ENCODE measurements at regions not wholly inside any gene's neighbourhood (a gene's known extent, or its start where the extent isn't known, plus 50 kb on each side); places are given as distances from the start of the nearest gene placed in this dataset.

- Histone ChIP-seq H3K9me3 (no peaks in the 10 kb centered on the region), H3K4me3 (no peak overlapping the region), H3K36me3 (no peaks in the 10 kb centered on the region), H3K4me1 (no peaks in the 10 kb centered on the region), H3K27me3 (no peaks in the 10 kb centered on the region), H3K27ac (no peak overlapping the region)
- TF ChIP-seq CTCF (IDR thresholded peaks at IDR 0.05) (no peak), POLR2A (IDR thresholded peaks at IDR 0.05) (no peak), POLR2AphosphoS5 (IDR thresholded peaks at IDR 0.05) (no peak), EP300 (IDR thresholded peaks at IDR 0.05) (no peak)
- 92 to 99% (median 96%) methylated on average over 4 of the region's 4 CpGs for WGBS, 5 donors
- intact Hi-C loops (cut with DNase I; ENCODE audit: low total_unique reads): no loop called here
- no peak for DNase-seq
Observed at GRCh38 chr2:41119489-41119888, 667.6 kb upstream of the SLC8A1 start.

DNA sequence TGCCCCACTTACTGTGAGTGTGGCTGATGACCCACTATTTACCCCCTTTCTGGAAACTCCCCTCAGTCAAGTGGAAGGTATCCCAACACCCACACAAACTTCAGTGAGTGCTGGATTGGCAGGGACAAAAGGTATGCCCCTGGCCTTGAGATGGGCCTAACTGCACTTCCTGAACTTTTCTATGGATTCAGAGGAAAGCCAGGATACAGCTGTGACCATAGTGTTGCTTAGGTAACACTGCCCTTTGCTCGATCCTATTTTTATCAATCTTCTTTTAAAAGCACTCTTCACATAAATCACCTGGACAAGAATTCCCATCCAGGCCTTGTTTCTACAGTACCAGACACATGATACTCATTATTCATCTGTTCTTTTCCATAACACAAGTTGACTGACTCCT lies 671.5 kb upstream of the SLC8A1 start:
- Histone ChIP-seq H3K36me3 (no peaks in the 10 kb centered on the region), H3K4me3 (no peak overlapping the region), H3K9me3 (no peaks in the 10 kb centered on the region), H3K4me1 (no peaks in the 10 kb centered on the region), H3K27ac (no peak overlapping the region), H3K27me3 (no peaks in the 10 kb centered on the region)
- DNase-seq: no peak
- no peak for TF ChIP-seq CTCF (IDR thresholded peaks at IDR 0.05)
- TF ChIP-seq EP300 (IDR thresholded peaks at IDR 0.05): no peak
- TF ChIP-seq POLR2A (IDR thresholded peaks at IDR 0.05): no peak
- no peak for TF ChIP-seq POLR2AphosphoS5 (IDR thresholded peaks at IDR 0.05)
- intact Hi-C loops (cut with DNase I; ENCODE audit: low total_unique reads): no loop called here
- 39 to 67% (median 50%) methylated on average over 1 of the region's 1 CpG for WGBS, 5 donors

DNA sequence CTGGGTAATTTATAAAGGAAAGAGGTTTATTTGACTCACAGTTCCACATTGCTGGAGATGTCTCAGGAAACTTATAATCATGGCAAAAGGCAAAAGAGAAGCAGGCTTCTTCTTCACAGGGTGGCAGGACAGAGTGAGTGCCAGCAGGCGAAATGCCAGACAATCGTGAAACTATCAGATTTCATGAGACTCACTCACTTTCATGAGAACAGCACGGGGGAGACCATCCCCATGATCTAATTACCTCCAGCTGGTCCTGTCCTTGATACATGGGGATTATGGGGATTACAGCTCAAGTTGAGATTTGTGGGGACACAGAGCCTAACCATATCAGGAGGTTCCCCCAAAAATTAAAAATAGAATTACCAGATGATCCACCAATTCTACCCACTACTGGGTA lies 675.5 kb upstream of the SLC8A1 start:
- Histone ChIP-seq H3K27ac (no peak overlapping the region), H3K4me3 (no peak overlapping the region), H3K36me3 (no peaks in the 10 kb centered on the region), H3K4me1 (peaks cover 0 to 7% (median 2%) of the 10 kb centered on the region in 4 donors), H3K27me3 (no peaks in the 10 kb centered on the region), H3K9me3 (no peaks in the 10 kb centered on the region)
- intact Hi-C loops (cut with DNase I; ENCODE audit: low total_unique reads): no loop called here
- TF ChIP-seq EP300 (IDR thresholded peaks at IDR 0.05) (no peak), CTCF (IDR thresholded peaks at IDR 0.05) (no peak), POLR2A (IDR thresholded peaks at IDR 0.05) (no peak), POLR2AphosphoS5 (IDR thresholded peaks at IDR 0.05) (no peak)
- DNase-seq: no peak
- WGBS, 5 donors: 59 to 77% (median 71%) methylated on average over 3 of the region's 3 CpGs

DNA sequence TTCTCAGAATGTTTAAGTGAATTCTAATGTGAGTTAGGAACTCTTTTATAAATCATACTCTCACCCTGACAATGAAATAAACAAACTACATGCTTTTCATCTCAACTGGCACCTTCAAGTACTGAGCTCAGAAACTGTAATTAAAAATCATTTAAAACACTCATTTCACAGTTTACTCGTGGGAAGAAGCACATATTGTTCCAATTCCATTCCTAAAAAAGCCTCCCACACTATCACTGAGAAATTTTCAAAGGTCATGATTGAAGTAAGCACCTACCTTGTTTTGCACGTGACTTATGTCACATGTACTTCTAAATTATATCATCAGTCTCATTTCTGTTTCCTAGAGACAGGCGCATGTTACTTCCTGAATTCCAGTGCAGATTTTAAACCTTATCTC lies 678.1 kb upstream of the SLC8A1 start:
- H3K9me3 ChIP-seq: no peaks in the 10 kb centered on the region
- H3K4me1 ChIP-seq: peaks cover 0 to 7% (median 2%) of the 10 kb centered on the region in 4 donors
- WGBS, 5 donors: 22 to 36% (median 28%) methylated on average over 3 of the region's 3 CpGs
- intact Hi-C loops (cut with DNase I; ENCODE audit: low total_unique reads): no loop called here
- no peak for TF ChIP-seq POLR2A (IDR thresholded peaks at IDR 0.05)
- TF ChIP-seq POLR2AphosphoS5 (IDR thresholded peaks at IDR 0.05): no peak
- TF ChIP-seq CTCF (IDR thresholded peaks at IDR 0.05): no peak
- no peak for TF ChIP-seq EP300 (IDR thresholded peaks at IDR 0.05)
- H3K36me3 ChIP-seq: no peaks in the 10 kb centered on the region
- DNase-seq: no peak
- no peak overlapping the region for H3K27ac ChIP-seq
- H3K27me3 ChIP-seq: no peaks in the 10 kb centered on the region
- no peak overlapping the region for H3K4me3 ChIP-seq

Data from stomach (tissue), 8 donors.